OCI-LY3 (cell line): ENCODE measurements at regions not wholly inside any gene's neighbourhood (a gene's known extent, or its start where the extent isn't known, plus 50 kb on each side); places are given as distances from the start of the nearest gene placed in this dataset.

Source experiments
- CTCF ChIP-seq: fragments of 200-600, 300-600 bp; sonication (generic); IDR thresholded peaks from 2 replicates; pipeline ENCODE4 v1.5.1; 2014; ENCODE audit warnings: antibody characterized with exemption, low read length, low read depth
- EZH2phosphoT487 ChIP-seq: fragments of 200-600 bp; shearing (Covaris generic); IDR thresholded peaks from 2 replicates; pipeline ENCODE4 v1.6.1; 2018; ENCODE audit warnings: antibody characterized with exemption, mixed run types, low read depth

DNA sequence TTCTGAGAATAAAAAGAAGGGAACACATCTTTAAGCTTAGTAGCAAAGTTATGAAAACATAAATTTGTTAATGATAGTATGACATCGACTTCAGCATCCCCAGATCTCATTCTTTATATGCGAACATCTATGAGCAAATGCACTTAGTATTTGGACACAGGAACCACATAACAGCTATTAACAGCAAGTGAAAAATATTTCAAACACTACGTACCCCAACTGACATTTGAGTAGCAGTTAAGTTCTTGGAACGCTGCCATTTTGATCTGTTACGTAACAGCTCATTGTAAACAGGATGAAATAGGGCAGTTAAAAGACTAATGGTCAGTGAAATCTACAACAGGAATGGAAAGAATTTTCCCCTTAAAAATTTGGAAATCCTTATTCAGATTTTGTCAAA is 428.9 kb downstream of the TNS3 start:
- TF ChIP-seq CTCF (no peak), EZH2phosphoT487 (no peak)
